GM23338 (cell line): ENCODE measurements at regions not wholly inside any gene's neighbourhood (a gene's known extent, or its start where the extent isn't known, plus 50 kb on each side); places are given as distances from the start of the nearest gene placed in this dataset.

Experiments
- CREB1 ChIP-seq: fragments of 250-450 bp; sonication (Bioruptor Pico); IDR thresholded peaks from 2 replicates; pipeline ENCODE4 v1.5.0; 2020; ENCODE audit warnings: low read depth, mild to moderate bottlenecking, moderate library complexity
- CTCF ChIP-seq, 2 experiments: fragments of 200-600 bp in 1 of 2; sonication (generic) in 1 of 2; conservative IDR thresholded peaks; 2 replicates each; pipeline versions ENCODE4 v1.5.1 to v1.6.1; 2016 to 2017; ENCODE audit warnings: antibody characterized with exemption in 2 of 2, low read depth in 2 of 2, mild to moderate bottlenecking in 2 of 2, moderate library complexity in 1 of 2
- EZH2 ChIP-seq: fragments of 200-600 bp; sonication (generic); IDR thresholded peaks from one replicate; pipeline ENCODE4 v1.8.0; 2017; ENCODE audit warnings: antibody characterized with exemption, mild to moderate bottlenecking, low read depth; ENCODE audit not compliant: unreplicated experiment
- EZH2phosphoT487 ChIP-seq: fragments of 200-600 bp; sonication (generic); IDR thresholded peaks from one replicate; pipeline ENCODE4 v1.8.1; 2018; ENCODE audit warnings: antibody characterized with exemption; ENCODE audit not compliant: unreplicated experiment
- JUNB ChIP-seq: IDR thresholded peaks from one replicate; pipeline ENCODE4 v1.6.1; 2016; ENCODE audit warnings: antibody characterized with exemption; ENCODE audit not compliant: unreplicated experiment
- POLR2AphosphoS5 ChIP-seq: IDR thresholded peaks from 2 replicates; pipeline ENCODE4 v1.6.1; 2016; ENCODE audit warnings: antibody characterized with exemption, low read depth
- TF ChIP-seq, protein P1 (sequence below): IDR thresholded peaks from 2 replicates; pipeline ENCODE4 v1.6.1; 2016; ENCODE audit warnings: antibody characterized with exemption
- TF ChIP-seq, protein P2 (sequence below): IDR thresholded peaks from one replicate; pipeline ENCODE4 v1.6.1; 2018; ENCODE audit warnings: antibody characterized with exemption; ENCODE audit not compliant: unreplicated experiment

GRCh38 chr20:24242763-24243162 is 226.7 kb upstream of the SYNDIG1 start:
- no peak for TF ChIP-seq CTCF (conservative IDR thresholded peaks at IDR 0.05; ENCODE audit: low read depth in 2 of 2)
- TF ChIP-seq POLR2AphosphoS5: no peak
- TF ChIP-seq, protein P1, sequence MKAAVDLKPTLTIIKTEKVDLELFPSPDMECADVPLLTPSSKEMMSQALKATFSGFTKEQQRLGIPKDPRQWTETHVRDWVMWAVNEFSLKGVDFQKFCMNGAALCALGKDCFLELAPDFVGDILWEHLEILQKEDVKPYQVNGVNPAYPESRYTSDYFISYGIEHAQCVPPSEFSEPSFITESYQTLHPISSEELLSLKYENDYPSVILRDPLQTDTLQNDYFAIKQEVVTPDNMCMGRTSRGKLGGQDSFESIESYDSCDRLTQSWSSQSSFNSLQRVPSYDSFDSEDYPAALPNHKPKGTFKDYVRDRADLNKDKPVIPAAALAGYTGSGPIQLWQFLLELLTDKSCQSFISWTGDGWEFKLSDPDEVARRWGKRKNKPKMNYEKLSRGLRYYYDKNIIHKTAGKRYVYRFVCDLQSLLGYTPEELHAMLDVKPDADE: no peak
- TF ChIP-seq EZH2phosphoT487: no peak
- no peak for TF ChIP-seq CREB1 (CRISPR knock-in tag)
- TF ChIP-seq EZH2: no peak
- TF ChIP-seq, protein P2, sequence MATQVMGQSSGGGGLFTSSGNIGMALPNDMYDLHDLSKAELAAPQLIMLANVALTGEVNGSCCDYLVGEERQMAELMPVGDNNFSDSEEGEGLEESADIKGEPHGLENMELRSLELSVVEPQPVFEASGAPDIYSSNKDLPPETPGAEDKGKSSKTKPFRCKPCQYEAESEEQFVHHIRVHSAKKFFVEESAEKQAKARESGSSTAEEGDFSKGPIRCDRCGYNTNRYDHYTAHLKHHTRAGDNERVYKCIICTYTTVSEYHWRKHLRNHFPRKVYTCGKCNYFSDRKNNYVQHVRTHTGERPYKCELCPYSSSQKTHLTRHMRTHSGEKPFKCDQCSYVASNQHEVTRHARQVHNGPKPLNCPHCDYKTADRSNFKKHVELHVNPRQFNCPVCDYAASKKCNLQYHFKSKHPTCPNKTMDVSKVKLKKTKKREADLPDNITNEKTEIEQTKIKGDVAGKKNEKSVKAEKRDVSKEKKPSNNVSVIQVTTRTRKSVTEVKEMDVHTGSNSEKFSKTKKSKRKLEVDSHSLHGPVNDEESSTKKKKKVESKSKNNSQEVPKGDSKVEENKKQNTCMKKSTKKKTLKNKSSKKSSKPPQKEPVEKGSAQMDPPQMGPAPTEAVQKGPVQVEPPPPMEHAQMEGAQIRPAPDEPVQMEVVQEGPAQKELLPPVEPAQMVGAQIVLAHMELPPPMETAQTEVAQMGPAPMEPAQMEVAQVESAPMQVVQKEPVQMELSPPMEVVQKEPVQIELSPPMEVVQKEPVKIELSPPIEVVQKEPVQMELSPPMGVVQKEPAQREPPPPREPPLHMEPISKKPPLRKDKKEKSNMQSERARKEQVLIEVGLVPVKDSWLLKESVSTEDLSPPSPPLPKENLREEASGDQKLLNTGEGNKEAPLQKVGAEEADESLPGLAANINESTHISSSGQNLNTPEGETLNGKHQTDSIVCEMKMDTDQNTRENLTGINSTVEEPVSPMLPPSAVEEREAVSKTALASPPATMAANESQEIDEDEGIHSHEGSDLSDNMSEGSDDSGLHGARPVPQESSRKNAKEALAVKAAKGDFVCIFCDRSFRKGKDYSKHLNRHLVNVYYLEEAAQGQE: no peak
- TF ChIP-seq JUNB: no peak
